ENCODE measurements at regions not wholly inside any gene's neighbourhood (a gene's known extent, or its start where the extent isn't known, plus 50 kb on each side); places are given as distances from the start of the nearest gene placed in this dataset.

DNA sequence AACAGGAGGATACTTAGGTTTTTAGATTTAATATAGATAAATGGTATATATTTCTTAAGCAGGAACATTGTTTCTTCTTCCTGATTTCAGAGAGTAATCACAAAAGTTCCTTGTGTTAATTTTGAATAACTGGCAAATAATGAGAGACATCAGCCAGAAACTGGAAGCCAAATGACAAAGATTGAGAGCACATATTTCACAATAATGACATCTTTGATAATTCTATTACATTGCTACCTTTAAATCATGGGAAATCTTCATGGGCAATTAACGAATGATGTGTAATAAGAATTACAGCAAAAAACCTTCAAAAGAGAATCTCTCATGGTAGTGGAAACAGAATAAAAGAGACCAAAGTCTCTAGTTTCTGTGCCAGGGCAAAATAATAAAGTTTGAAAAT is 215.1 kb downstream of the NUP35 start:
- no peak overlapping the region for H3K27ac ChIP-seq
- DNase-seq, result no peak
- H3K4me3 ChIP-seq (replicated peaks in 1 of 3), result no peak overlapping the region
- no peaks in the 10 kb centered on the region for H3K27me3 ChIP-seq
- H3K4me1 ChIP-seq, result no peaks in the 10 kb centered on the region
- intact Hi-C loops (cut with DNase I), result no loop called here
- 89 to 92% methylated on average over 1 of the region's 1 CpG for WGBS, 2 donors
- no peaks in the 10 kb centered on the region for H3K36me3 ChIP-seq
- TF ChIP-seq CTCF (IDR thresholded peaks at IDR 0.05), result no peak
- TF ChIP-seq POLR2A (IDR thresholded peaks at IDR 0.05), result no peak
- no peaks in the 10 kb centered on the region for H3K9me3 ChIP-seq

- no peaks in the 10 kb centered on the region for H3K4me1 ChIP-seq
- 70 to 77% methylated on average over 1 of the region's 1 CpG for WGBS, 2 donors
- DNase-seq, result no peak
- no peaks in the 10 kb centered on the region for H3K36me3 ChIP-seq
- H3K4me3 ChIP-seq (replicated peaks in 1 of 3), result no peak overlapping the region
- no peak overlapping the region for H3K27ac ChIP-seq
- no peaks in the 10 kb centered on the region for H3K9me3 ChIP-seq
- no peak for TF ChIP-seq POLR2A (IDR thresholded peaks at IDR 0.05)
- TF ChIP-seq CTCF (IDR thresholded peaks at IDR 0.05), result no peak
- no peaks in the 10 kb centered on the region for H3K27me3 ChIP-seq
- intact Hi-C loops (cut with DNase I), result no loop called here
Measured at GRCh38 chr2:183341057-183341456, 216.8 kb downstream of the NUP35 start.

DNA sequence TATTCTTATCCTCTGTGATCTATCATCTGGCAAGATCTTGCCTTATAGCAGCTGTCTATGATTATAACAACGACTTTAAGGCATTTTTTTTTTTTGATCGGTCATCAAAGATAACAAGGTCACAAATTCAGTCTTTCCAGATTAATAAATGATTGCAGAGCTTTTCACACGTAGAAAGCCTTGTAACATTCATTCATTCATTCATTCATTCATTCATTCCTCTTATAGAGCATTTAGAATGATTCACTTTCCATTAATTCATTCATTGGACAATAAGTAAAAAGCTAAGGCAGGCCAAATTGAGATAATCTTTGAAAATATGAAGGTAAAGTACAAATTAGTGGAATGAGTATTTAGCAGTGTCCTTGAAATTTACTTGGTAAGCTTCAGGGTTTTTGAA is 223.7 kb downstream of the NUP35 start:
- DNase-seq, result no peak
- WGBS, 2 donors, result 82 to 90% methylated on average over 3 of the region's 3 CpGs
- Histone ChIP-seq H3K27ac (no peak overlapping the region), H3K4me3 (replicated peaks in 1 of 3) (no peak overlapping the region), H3K4me1 (no peaks in the 10 kb centered on the region), H3K27me3 (no peaks in the 10 kb centered on the region), H3K9me3 (no peaks in the 10 kb centered on the region), H3K36me3 (no peaks in the 10 kb centered on the region)
- TF ChIP-seq POLR2A (IDR thresholded peaks at IDR 0.05), result no peak
- TF ChIP-seq CTCF (IDR thresholded peaks at IDR 0.05), result no peak
- intact Hi-C loops (cut with DNase I), result no loop called here

DNA sequence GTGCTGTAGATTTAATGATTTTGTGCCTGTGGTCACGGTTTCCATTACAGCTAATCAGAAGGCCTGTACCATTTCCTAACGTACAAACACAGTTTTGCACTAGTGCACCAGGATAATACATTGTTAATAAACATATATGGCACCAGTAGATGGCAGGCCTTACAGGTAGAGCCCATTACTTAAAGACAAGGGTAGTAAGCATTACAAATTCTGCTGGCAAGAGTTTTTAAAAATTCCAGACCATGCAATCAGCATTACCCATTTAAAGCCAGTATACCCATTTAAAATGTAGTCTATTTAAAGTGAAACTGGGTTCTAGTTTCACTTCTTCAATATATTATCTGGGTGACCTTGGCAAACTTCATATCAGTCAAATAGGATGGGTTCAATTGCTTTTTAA is 224.2 kb downstream of the NUP35 start:
- TF ChIP-seq POLR2A (IDR thresholded peaks at IDR 0.05) (no peak), CTCF (IDR thresholded peaks at IDR 0.05) (no peak)
- 88 to 91% methylated on average over 2 of the region's 2 CpGs for WGBS, 2 donors
- Histone ChIP-seq H3K4me3 (replicated peaks in 1 of 3) (no peak overlapping the region), H3K9me3 (no peaks in the 10 kb centered on the region), H3K4me1 (no peaks in the 10 kb centered on the region), H3K27me3 (no peaks in the 10 kb centered on the region), H3K36me3 (no peaks in the 10 kb centered on the region), H3K27ac (no peak overlapping the region)
- no peak for DNase-seq
- intact Hi-C loops (cut with DNase I), result no loop called here

DNA sequence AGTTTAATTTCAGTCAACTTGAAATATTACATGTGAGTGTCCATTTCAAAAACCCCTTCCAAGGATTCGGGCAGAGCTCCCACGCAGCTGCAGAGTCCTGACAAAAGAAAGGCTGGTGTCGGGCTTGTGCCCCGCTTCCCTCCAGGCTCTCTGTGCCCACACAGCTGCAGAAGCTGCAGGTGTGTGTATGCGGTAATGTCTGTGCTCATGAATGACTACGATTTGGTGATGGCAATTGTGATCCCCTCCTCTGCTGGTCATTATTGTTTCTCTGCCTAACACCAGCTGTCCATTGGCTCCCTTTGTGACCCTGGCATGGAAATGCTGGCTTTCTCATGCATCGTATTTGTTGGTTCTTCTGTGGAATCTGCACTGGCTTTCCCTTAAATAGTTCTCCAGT is 224.8 kb downstream of the NUP35 start:
- 87 to 89% methylated on average over 7 of the region's 7 CpGs for WGBS, 2 donors
- TF ChIP-seq POLR2A (IDR thresholded peaks at IDR 0.05) (no peak), CTCF (IDR thresholded peaks at IDR 0.05) (no peak)
- Histone ChIP-seq H3K9me3 (no peaks in the 10 kb centered on the region), H3K4me1 (no peaks in the 10 kb centered on the region), H3K27me3 (no peaks in the 10 kb centered on the region), H3K4me3 (replicated peaks in 1 of 3) (no peak overlapping the region), H3K36me3 (no peaks in the 10 kb centered on the region), H3K27ac (no peak overlapping the region)
- intact Hi-C loops (cut with DNase I), result no loop called here
- no peak for DNase-seq

Measured in thyroid gland (tissue), 4 donors.